Endothelial cell of umbilical vein (primary cell): ENCODE measurements at regions not wholly inside any gene's neighbourhood (a gene's known extent, or its start where the extent isn't known, plus 50 kb on each side); places are given as distances from the start of the nearest gene placed in this dataset.

Source experiments
- BruUV-seq: library from RNA; stranded (reverse); fragments of 400-500 nt; replicated peaks from 2 replicates; lab custom pipeline; 2021; lab: Mats Ljungman, UMichigan
- CTCF ChIA-PET: fragments of 300-600, 350-600 bp; sonication (Branson Sonifier 250); formaldehyde crosslinking; loops from one replicate; lab custom pipeline; 2021; ENCODE audit warnings: antibody characterized with exemption, inconsistent platforms; lab: Charles Lee
- POLR2A ChIA-PET: fragments of 300-600, 350-600 bp; sonication (Branson Sonifier 250); formaldehyde crosslinking; loops from one replicate; lab custom pipeline; 2021; ENCODE audit warnings: antibody characterized with exemption, inconsistent platforms; lab: Charles Lee
- DNase-seq: peaks from one replicate; pipeline ENCODE4 v3.0.0-alpha.2; 2011; ENCODE audit warnings: low read depth, low spot score
- FAIRE-seq: peaks from 2 replicates; lab custom pipeline; 2011; peaks lifted over from hg19 to GRCh38; lab: Jason Lieb, UNC
- H2AFZ ChIP-seq: 2 replicates; pipeline ENCODE4 v1.6.0; 2012; ENCODE audit warnings: low read depth, low read length, control low read depth, inconsistent platforms
- H3K27ac ChIP-seq: 2 replicates; pipeline ENCODE4 v1.5.1; 2011; ENCODE audit warnings: low read depth, mild to moderate bottlenecking, control low read depth, low read length, moderate library complexity; ENCODE audit not compliant: insufficient read depth
- H3K27me3 ChIP-seq, 2 experiments: 2 replicates each; pipeline versions ENCODE4 v1.6.0 to v1.6.1; 2011; ENCODE audit warnings: low read length in 2 of 2, mixed read lengths in 1 of 2; ENCODE audit not compliant: control insufficient read depth in 2 of 2, insufficient read depth in 2 of 2
- H3K36me3 ChIP-seq, 2 experiments: 2 replicates in 1 of 2; 3 replicates in 1 of 2; pipeline ENCODE4 v1.5.1; 2011; ENCODE audit warnings: low read length in 2 of 2, mild to moderate bottlenecking in 1 of 2, moderate library complexity in 1 of 2; ENCODE audit not compliant: control insufficient read depth in 2 of 2, insufficient read depth in 2 of 2; ENCODE audit errors: extremely low read depth in 1 of 2
- H3K4me1 ChIP-seq: 3 replicates; pipeline ENCODE4 v1.5.1; 2011; ENCODE audit warnings: mild to moderate bottlenecking, low read length; ENCODE audit not compliant: control insufficient read depth, insufficient read depth; ENCODE audit errors: extremely low read depth
- H3K4me2 ChIP-seq: 2 replicates; pipeline ENCODE4 v1.6.1; 2011; ENCODE audit warnings: low read length, control low read depth, mixed read lengths; ENCODE audit not compliant: insufficient read depth
- H3K4me3 ChIP-seq, 3 experiments: fragments of 200-600 bp in 1 of 3; sonication (generic), shearing (Covaris generic) in 1 of 3; replicated peaks in 1 of 3; 2 replicates each; pipeline ENCODE4 v1.5.1; 2011 to 2016; ENCODE audit warnings: control low read depth in 3 of 3, low read length in 3 of 3, mild to moderate bottlenecking in 2 of 3, inconsistent platforms in 1 of 3, low read depth in 1 of 3, moderate library complexity in 1 of 3; ENCODE audit not compliant: insufficient read depth in 1 of 3
- H3K79me2 ChIP-seq: 2 replicates; pipeline ENCODE4 v1.6.0; 2012; ENCODE audit warnings: low read length, inconsistent platforms; ENCODE audit not compliant: control insufficient read depth, insufficient read depth
- H3K9ac ChIP-seq: replicated peaks from 2 replicates; pipeline ENCODE3; 2011; ENCODE audit warnings: low read length, control low read depth; ENCODE audit not compliant: insufficient read depth; ENCODE audit errors: extremely low read depth
- H3K9me1 ChIP-seq: replicated peaks from 3 replicates; pipeline ENCODE4 v1.6.0; 2011; ENCODE audit warnings: mild to moderate bottlenecking, low read length; ENCODE audit not compliant: control insufficient read depth, insufficient read depth; ENCODE audit errors: extremely low read depth
- H3K9me3 ChIP-seq: replicated peaks from 2 replicates; pipeline ENCODE4 v1.5.1; 2012; ENCODE audit warnings: low read length, inconsistent platforms; ENCODE audit not compliant: control insufficient read depth, insufficient read depth
- H4K20me1 ChIP-seq: replicated peaks from 2 replicates; pipeline ENCODE3; 2011; ENCODE audit warnings: mild to moderate bottlenecking, low read length; ENCODE audit not compliant: control insufficient read depth, insufficient read depth; ENCODE audit errors: extremely low read depth
- EZH2 ChIP-seq: IDR thresholded peaks from 2 replicates; pipeline ENCODE4 v1.6.1; 2012; ENCODE audit warnings: borderline replicate concordance, low read depth, mild to moderate bottlenecking, moderate library complexity, low read length, inconsistent platforms; ENCODE audit not compliant: severe bottlenecking
- FOS ChIP-seq: IDR thresholded peaks from 2 replicates; pipeline ENCODE4 v1.6.1; 2011; ENCODE audit warnings: mild to moderate bottlenecking, low read length, moderate library complexity, borderline replicate concordance; ENCODE audit not compliant: insufficient read depth
- GATA2 ChIP-seq: IDR thresholded peaks from 2 replicates; pipeline ENCODE4 v1.7.0; 2011; ENCODE audit warnings: low read depth, mild to moderate bottlenecking, moderate library complexity, mixed read lengths, low read length; ENCODE audit not compliant: insufficient read length, insufficient read depth
- JUN ChIP-seq: IDR thresholded peaks from 2 replicates; pipeline ENCODE4 v1.6.1; 2011; ENCODE audit warnings: borderline replicate concordance, low read depth; ENCODE audit not compliant: insufficient read length, insufficient read depth
- MYC ChIP-seq: IDR thresholded peaks from one replicate; pipeline ENCODE4 v1.6.1; 2011; ENCODE audit warnings: mild to moderate bottlenecking, low read depth, low read length
- POLR2A ChIP-seq: IDR thresholded peaks from 2 replicates; pipeline ENCODE4 v1.6.1; 2012; ENCODE audit warnings: low read depth, mild to moderate bottlenecking, control low read depth, low read length
- POLR2AphosphoS5 ChIP-seq: IDR thresholded peaks from 2 replicates; pipeline ENCODE4 v1.6.1; 2012; ENCODE audit warnings: low read depth, mild to moderate bottlenecking, control low read depth, low read length, moderate library complexity; ENCODE audit not compliant: insufficient read depth
- dilution Hi-C: fragments of 300-500 bp; cut with MboI; formaldehyde crosslinking; loops from one replicate; pipeline ENCODE4 v1.15.0; 2019; ENCODE audit warnings: low sequenced_read_pairs; ENCODE audit not compliant: extremely low pct_ligation_motif_present
- intact Hi-C: fragments of 100-400 bp; cut with micrococcal nuclease; formaldehyde crosslinking; loops from one replicate; pipeline ENCODE4 v1.10.0; 2022
- TF ChIP-seq, protein P1 (sequence below), 2 donors: IDR thresholded peaks; 1 replicate in 1 of 2; 2 replicates in 1 of 2; pipeline ENCODE4 v1.5.1; 2011; ENCODE audit warnings: low read length in 2 of 2, mild to moderate bottlenecking in 2 of 2, moderate library complexity in 2 of 2, control low read depth in 1 of 2, inconsistent platforms in 1 of 2, low read depth in 1 of 2; ENCODE audit not compliant: insufficient read depth in 1 of 2; ENCODE audit errors: extremely low read depth in 1 of 2
- TF ChIP-seq, protein P2 (sequence below): IDR thresholded peaks from 2 replicates; pipeline ENCODE4 v1.6.1; 2011; ENCODE audit not compliant: insufficient read depth, insufficient read length

DNA sequence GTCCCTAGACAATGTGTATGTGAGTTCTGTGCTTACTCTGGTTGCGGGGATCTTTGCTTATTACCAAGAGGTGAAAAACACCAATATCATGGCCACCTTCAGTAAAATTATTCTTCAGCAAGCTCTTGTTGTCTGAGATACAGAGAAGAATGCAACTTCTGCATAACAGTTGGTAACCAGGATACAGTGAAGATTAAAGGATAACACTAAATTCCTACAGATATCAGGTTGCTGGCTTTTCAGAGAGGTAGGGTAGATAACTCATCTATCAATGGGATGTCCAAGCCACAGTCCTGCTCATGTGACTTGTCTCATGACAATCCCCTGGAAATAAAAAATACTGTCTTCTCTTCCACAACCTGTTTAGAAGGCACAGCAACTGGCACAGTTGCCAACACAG, 308.5 kb downstream of the TNS1 start:
- no TSS peak for BruUV-seq
- no peaks in the 10 kb centered on the region for H3K9me1 ChIP-seq
- intact Hi-C loops, result no loop called here
- H3K27ac ChIP-seq, result no peak overlapping the region
- DNase-seq (no peak), FAIRE-seq (no peak)
- no peak overlapping the region for H3K4me2 ChIP-seq
- no peak overlapping the region for H2AFZ ChIP-seq
- H4K20me1 ChIP-seq, result no peaks in the 10 kb centered on the region
- no peak overlapping the region for H3K9ac ChIP-seq
- dilution Hi-C loops, result no loop called here
- no peaks in the 10 kb centered on the region for H3K79me2 ChIP-seq
- no peaks in the 10 kb centered on the region for H3K4me1 ChIP-seq
- no peaks in the 10 kb centered on the region for H3K27me3 ChIP-seq
- POLR2A ChIA-PET, result no interaction called here
- no peak for TF ChIP-seq MYC
- TF ChIP-seq JUN, result no peak
- TF ChIP-seq, protein P1, sequence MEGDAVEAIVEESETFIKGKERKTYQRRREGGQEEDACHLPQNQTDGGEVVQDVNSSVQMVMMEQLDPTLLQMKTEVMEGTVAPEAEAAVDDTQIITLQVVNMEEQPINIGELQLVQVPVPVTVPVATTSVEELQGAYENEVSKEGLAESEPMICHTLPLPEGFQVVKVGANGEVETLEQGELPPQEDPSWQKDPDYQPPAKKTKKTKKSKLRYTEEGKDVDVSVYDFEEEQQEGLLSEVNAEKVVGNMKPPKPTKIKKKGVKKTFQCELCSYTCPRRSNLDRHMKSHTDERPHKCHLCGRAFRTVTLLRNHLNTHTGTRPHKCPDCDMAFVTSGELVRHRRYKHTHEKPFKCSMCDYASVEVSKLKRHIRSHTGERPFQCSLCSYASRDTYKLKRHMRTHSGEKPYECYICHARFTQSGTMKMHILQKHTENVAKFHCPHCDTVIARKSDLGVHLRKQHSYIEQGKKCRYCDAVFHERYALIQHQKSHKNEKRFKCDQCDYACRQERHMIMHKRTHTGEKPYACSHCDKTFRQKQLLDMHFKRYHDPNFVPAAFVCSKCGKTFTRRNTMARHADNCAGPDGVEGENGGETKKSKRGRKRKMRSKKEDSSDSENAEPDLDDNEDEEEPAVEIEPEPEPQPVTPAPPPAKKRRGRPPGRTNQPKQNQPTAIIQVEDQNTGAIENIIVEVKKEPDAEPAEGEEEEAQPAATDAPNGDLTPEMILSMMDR (IDR thresholded peaks at IDR 0.05; ENCODE audit: extremely low read depth in 1 of 2, insufficient read depth in 1 of 2, low read depth in 1 of 2, low read length in 2 of 2), result no peak
- no peak for TF ChIP-seq GATA2
- TF ChIP-seq POLR2AphosphoS5, result no peak
- TF ChIP-seq POLR2A, result no peak
- TF ChIP-seq, protein P2, sequence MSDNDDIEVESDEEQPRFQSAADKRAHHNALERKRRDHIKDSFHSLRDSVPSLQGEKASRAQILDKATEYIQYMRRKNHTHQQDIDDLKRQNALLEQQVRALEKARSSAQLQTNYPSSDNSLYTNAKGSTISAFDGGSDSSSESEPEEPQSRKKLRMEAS, result no peak
- TF ChIP-seq FOS, result no peak
- no peak for TF ChIP-seq EZH2
- no peaks in the 10 kb centered on the region for H3K36me3 ChIP-seq
- no peak overlapping the region for H3K4me3 ChIP-seq
- no peaks in the 10 kb centered on the region for H3K9me3 ChIP-seq
- CTCF ChIA-PET, result interaction anchor here (1.4 to 1.9 kb wide), 2 partner anchors 19 to 996 kb away, joined by 3 to 6 read pairs; no protein-coding TSS in a partner anchor
